ENCODE measurements at regions not wholly inside any gene's neighbourhood (a gene's known extent, or its start where the extent isn't known, plus 50 kb on each side); places are given as distances from the start of the nearest gene placed in this dataset.
"Not testable (repeated sequence)": the region's sequence is repeated elsewhere in the genome, so short reads cannot be mapped to it uniquely, and the experiment has no call there.

- no peak for DNase-seq (ENCODE audit: low spot score)
These were observed 181.2 kb upstream of the SMAD3 start for GRCh38 chr15:66884115-66884622.

- no peak for DNase-seq (ENCODE audit: low spot score)
These were observed 180.7 kb upstream of the SMAD3 start for GRCh38 chr15:66884661-66885237.

GRCh38 chr15:66885281-66885915 is 180.0 kb upstream of the SMAD3 start:
- no peak for DNase-seq (ENCODE audit: low spot score)

GRCh38 chr15:66886241-66886675 is 179.1 kb upstream of the SMAD3 start:
- DNase-seq (ENCODE audit: low spot score), result no peak

GRCh38 chr15:66886686-66887273 is 178.6 kb upstream of the SMAD3 start:
- no peak for DNase-seq (ENCODE audit: low spot score)

- DNase-seq (ENCODE audit: low spot score), result not testable (repeated sequence)
These were observed 176.1 kb upstream of the SMAD3 start for GRCh38 chr15:66889298-66889697.

GRCh38 chr15:66891776-66892175 is 173.6 kb upstream of the SMAD3 start:
- DNase-seq (ENCODE audit: low spot score), result no peak

GRCh38 chr15:66893294-66893693 is 172.1 kb upstream of the SMAD3 start:
- DNase-seq (ENCODE audit: low spot score), result no peak

- DNase-seq (ENCODE audit: low spot score), result no peak
These were observed 171.0 kb upstream of the SMAD3 start for GRCh38 chr15:66894363-66894762.

- no peak for DNase-seq (ENCODE audit: low spot score)
These were observed 170.2 kb upstream of the SMAD3 start for GRCh38 chr15:66894986-66895780.

GRCh38 chr15:66895794-66896453 is 169.5 kb upstream of the SMAD3 start:
- DNase-seq (ENCODE audit: low spot score), result no peak

GRCh38 chr15:66896611-66897010 is 168.8 kb upstream of the SMAD3 start:
- no peak for DNase-seq (ENCODE audit: low spot score)

GRCh38 chr15:66897416-66897815 is 168.0 kb upstream of the SMAD3 start:
- no peak for DNase-seq (ENCODE audit: low spot score)

- DNase-seq (ENCODE audit: low spot score), result no peak
These were observed 167.4 kb upstream of the SMAD3 start for GRCh38 chr15:66897971-66898370.

GRCh38 chr15:66898656-66899386 is 166.6 kb upstream of the SMAD3 start:
- no peak for DNase-seq (ENCODE audit: low spot score)

GRCh38 chr15:66899555-66900350 is 165.6 kb upstream of the SMAD3 start:
- DNase-seq (ENCODE audit: low spot score), result no peak

GRCh38 chr15:66900586-66901310 is 164.7 kb upstream of the SMAD3 start:
- DNase-seq (ENCODE audit: low spot score), result no peak

- DNase-seq (ENCODE audit: low spot score), result no peak
These were observed 163.9 kb upstream of the SMAD3 start for GRCh38 chr15:66901336-66902100.

GRCh38 chr15:66905185-66905584 is 160.2 kb upstream of the SMAD3 start:
- no peak for DNase-seq (ENCODE audit: low spot score)

Data from hematopoietic multipotent progenitor cell treated with erythropoietin and hydrocortisone succinate and interleukin-3 and kit ligand, for 17 days (in vitro differentiated cells).